Thyroid gland (tissue), 4 donors: ENCODE measurements at regions not wholly inside any gene's neighbourhood (a gene's known extent, or its start where the extent isn't known, plus 50 kb on each side); places are given as distances from the start of the nearest gene placed in this dataset.

Experiments used
- CTCF ChIP-seq, 6 experiments: fragments of 200-600 bp in 3 of 6; fragments of 450-650 bp in 3 of 6; sonication (generic) in 3 of 6; IDR thresholded peaks; one replicate each; pipeline ENCODE4 v1.5.1; 2016 to 2019; ENCODE audit warnings: antibody characterized with exemption in 6 of 6, mild to moderate bottlenecking in 2 of 6, inconsistent platforms in 1 of 6, moderate library complexity in 1 of 6
- POLR2A ChIP-seq, 2 donors: fragments of 450-650 bp; IDR thresholded peaks; one replicate each; pipeline ENCODE4 v1.6.1; 2017; ENCODE audit warnings: antibody characterized with exemption in 2 of 2, mild to moderate bottlenecking in 2 of 2, moderate library complexity in 1 of 2

- no peak for TF ChIP-seq CTCF (IDR thresholded peaks at IDR 0.05)
- no peak for TF ChIP-seq POLR2A (IDR thresholded peaks at IDR 0.05)
Observed at GRCh38 chr15:36407647-36408046, 171.8 kb upstream of the CDIN1 start.
